HG03159 (cell line): ENCODE measurements at regions not wholly inside any gene's neighbourhood (a gene's known extent, or its start where the extent isn't known, plus 50 kb on each side); places are given as distances from the start of the nearest gene placed in this dataset.
"Not testable (repeated sequence)": the region's sequence is repeated elsewhere in the genome, so short reads cannot be mapped to it uniquely, and the experiment has no call there.

Experiments
- ATAC-seq: cut with Tn5 transposase; IDR thresholded peaks from one replicate; pipeline ENCODE4 v1.9.1; 2021; ENCODE audit warnings: mild to moderate bottlenecking, moderate library complexity; ENCODE audit not compliant: unreplicated experiment

GRCh38 chr12:28689398-28690175 lies 459.5 kb upstream of the FAR2 start:
- ATAC-seq = no peak

GRCh38 chr12:28693565-28694219 lies 455.4 kb upstream of the FAR2 start:
- ATAC-seq = no peak

- ATAC-seq = no peak
These were observed 450.5 kb upstream of the FAR2 start for GRCh38 chr12:28698553-28698952.

- ATAC-seq = no peak
These were observed 450.0 kb upstream of the FAR2 start for GRCh38 chr12:28699029-28699428.

- ATAC-seq = no peak
These were observed 448.9 kb upstream of the FAR2 start for GRCh38 chr12:28700161-28700560.

- no peak for ATAC-seq
These were observed 444.5 kb upstream of the FAR2 start for GRCh38 chr12:28704477-28705169.

- no peak for ATAC-seq
These were observed 440.1 kb upstream of the FAR2 start for GRCh38 chr12:28708918-28709371.

- no peak for ATAC-seq
These were observed 438.9 kb upstream of the FAR2 start for GRCh38 chr12:28709986-28710685.

GRCh38 chr12:28710882-28711281 lies 438.2 kb upstream of the FAR2 start:
- ATAC-seq = no peak

GRCh38 chr12:28711421-28711820 lies 437.7 kb upstream of the FAR2 start:
- no peak for ATAC-seq

GRCh38 chr12:28742791-28743190 lies 406.3 kb upstream of the FAR2 start:
- ATAC-seq = no peak

GRCh38 chr12:28746734-28747325 lies 402.2 kb upstream of the FAR2 start:
- ATAC-seq = no peak

GRCh38 chr12:28750946-28751685 lies 398.0 kb upstream of the FAR2 start:
- no peak for ATAC-seq

- no peak for ATAC-seq
These were observed 394.1 kb upstream of the FAR2 start for GRCh38 chr12:28755027-28755426.

- no peak for ATAC-seq
These were observed 389.7 kb upstream of the FAR2 start for GRCh38 chr12:28759333-28759732.

GRCh38 chr12:28760040-28760903 lies 388.8 kb upstream of the FAR2 start:
- not testable (repeated sequence) for ATAC-seq

- not testable (repeated sequence) for ATAC-seq
These were observed 387.2 kb upstream of the FAR2 start for GRCh38 chr12:28761897-28762296.

GRCh38 chr12:28766398-28766797 lies 382.7 kb upstream of the FAR2 start:
- ATAC-seq = no peak

- no peak for ATAC-seq
These were observed 381.2 kb upstream of the FAR2 start for GRCh38 chr12:28767836-28768348.
